ENCODE measurements at regions not wholly inside any gene's neighbourhood (a gene's known extent, or its start where the extent isn't known, plus 50 kb on each side); places are given as distances from the start of the nearest gene placed in this dataset.
"Not testable (repeated sequence)": the region's sequence is repeated elsewhere in the genome, so short reads cannot be mapped to it uniquely, and the experiment has no call there.

DNA sequence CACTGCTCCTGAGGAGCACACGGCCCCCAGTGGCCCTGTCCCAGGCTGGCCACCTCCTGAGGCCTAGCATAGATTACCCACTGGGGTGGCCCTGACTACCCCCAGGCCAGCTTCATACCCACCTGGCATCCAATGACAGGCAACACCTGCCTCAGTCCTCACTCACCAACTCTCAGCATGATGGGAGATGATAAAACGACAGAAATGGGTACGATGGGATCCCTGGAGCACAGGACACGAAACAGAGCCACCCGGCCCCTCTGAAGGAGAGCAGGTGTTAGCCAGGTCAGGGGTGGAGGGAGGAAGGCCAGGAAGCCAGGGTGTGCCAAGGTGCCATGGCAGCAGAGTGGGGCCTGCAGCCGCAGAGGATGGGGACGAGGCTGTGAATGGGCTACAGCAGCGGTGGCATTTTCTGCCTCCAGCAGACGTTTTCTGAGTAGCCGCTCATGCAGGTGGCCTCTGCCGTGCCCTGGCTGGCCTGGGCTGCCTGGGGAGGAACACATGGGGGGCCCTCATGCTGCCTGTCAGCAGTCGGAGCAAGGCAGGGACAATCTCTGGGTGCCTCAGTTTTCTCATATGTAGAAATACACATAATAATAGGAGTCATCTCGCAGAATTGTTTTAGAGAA lies 50.2 kb upstream of the FGF3 start:
- Mint-ChIP-seq H3K9me3 (no peaks in the 10 kb centered on the region), H3K4me3 (no peak overlapping the region), H3K27me3 (peaks cover 7 to 20% of the 10 kb centered on the region in 2 donors), H3K36me3 (no peaks in the 10 kb centered on the region), H3K27ac (no peak overlapping the region), H3K4me1 (ENCODE audit: low read depth in 2 of 2) (peaks cover 0 to 3% of the 10 kb centered on the region in 2 donors)
- DNase-seq (ENCODE audit: low spot score) (no peak), ATAC-seq (peak in 1 of 2 donors; percentile 7)

DNA sequence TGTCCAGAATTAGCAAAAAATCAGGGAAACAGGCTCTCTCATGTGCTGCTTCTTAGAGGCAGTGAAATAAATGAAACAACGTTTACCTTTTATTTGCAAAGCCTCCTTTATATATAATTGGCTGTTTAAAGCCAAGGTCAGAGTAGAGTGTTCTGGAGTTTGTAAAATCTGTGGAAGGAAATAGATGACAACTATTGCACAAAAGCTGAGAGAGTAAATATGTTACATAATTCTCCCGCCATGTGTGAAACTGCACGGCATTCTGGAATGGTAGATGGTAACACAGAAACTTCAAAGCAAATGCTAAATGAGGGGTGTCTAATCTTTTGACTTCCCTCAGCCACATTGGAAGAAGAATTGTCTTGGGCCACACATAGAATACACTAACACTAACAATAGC lies 51.5 kb upstream of the FGF3 start:
- DNase-seq (ENCODE audit: low spot score): no peak
- no peak for ATAC-seq
- peaks cover 7 to 14% of the 10 kb centered on the region in 2 donors for H3K27me3 Mint-ChIP-seq
- H3K27ac Mint-ChIP-seq: no peak overlapping the region
- H3K4me3 Mint-ChIP-seq: no peak overlapping the region
- no peaks in the 10 kb centered on the region for H3K36me3 Mint-ChIP-seq
- peaks cover 0 to 3% of the 10 kb centered on the region in 2 donors for H3K4me1 Mint-ChIP-seq (ENCODE audit: low read depth in 2 of 2)
- no peaks in the 10 kb centered on the region for H3K9me3 Mint-ChIP-seq

DNA sequence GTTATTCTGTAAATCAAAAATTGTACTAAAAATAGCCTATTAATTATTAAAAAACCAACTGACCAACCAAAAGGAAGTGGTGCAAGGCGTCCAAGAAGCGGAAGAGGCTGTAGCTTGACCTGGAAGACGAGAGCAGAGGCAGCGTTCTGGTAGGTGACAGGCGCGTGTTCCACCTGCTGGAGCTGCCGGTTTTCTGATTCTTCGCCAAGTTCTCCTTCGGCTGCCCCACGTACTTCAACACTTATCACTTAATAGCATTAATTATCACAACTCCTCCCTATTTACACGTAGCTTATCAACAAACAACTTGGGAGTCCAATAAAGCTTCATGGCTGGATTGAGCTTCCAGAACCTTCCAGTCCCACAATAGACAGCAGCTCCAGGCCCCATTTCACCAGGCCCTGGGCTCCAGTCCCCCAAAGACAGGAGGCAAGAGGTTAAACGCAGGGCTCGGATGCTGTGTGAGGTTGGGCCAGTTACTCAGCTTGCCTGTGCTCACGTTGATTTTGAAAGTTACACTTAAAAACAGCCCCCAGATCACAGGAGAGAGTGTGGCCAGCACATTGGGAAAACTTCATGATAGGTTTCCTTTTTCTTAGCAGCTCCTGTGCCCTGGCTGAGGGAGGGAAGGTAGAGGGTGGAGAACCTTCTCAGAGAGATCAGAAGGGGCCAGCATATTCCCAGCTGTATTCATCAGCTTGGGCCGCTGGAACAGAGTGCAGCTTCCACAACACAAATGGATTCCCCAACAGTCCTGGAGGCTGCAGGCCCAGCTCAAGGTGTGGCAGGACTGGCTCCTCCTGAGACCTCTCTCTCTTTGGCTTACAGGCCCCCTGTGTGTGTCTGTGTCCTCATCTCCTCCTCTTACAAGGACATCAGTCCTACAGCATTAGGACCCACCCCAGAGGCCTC lies 54.2 kb upstream of the FGF3 start:
- no peaks in the 10 kb centered on the region for H3K36me3 Mint-ChIP-seq
- H3K4me3 Mint-ChIP-seq: no peak overlapping the region
- peaks cover 7 to 12% of the 10 kb centered on the region in 2 donors for H3K27me3 Mint-ChIP-seq
- no peak for DNase-seq (ENCODE audit: low spot score)
- H3K9me3 Mint-ChIP-seq: no peaks in the 10 kb centered on the region
- no peak overlapping the region for H3K27ac Mint-ChIP-seq
- H3K4me1 Mint-ChIP-seq (ENCODE audit: low read depth in 2 of 2): peaks cover 0 to 3% of the 10 kb centered on the region in 2 donors
- no peak for ATAC-seq

DNA sequence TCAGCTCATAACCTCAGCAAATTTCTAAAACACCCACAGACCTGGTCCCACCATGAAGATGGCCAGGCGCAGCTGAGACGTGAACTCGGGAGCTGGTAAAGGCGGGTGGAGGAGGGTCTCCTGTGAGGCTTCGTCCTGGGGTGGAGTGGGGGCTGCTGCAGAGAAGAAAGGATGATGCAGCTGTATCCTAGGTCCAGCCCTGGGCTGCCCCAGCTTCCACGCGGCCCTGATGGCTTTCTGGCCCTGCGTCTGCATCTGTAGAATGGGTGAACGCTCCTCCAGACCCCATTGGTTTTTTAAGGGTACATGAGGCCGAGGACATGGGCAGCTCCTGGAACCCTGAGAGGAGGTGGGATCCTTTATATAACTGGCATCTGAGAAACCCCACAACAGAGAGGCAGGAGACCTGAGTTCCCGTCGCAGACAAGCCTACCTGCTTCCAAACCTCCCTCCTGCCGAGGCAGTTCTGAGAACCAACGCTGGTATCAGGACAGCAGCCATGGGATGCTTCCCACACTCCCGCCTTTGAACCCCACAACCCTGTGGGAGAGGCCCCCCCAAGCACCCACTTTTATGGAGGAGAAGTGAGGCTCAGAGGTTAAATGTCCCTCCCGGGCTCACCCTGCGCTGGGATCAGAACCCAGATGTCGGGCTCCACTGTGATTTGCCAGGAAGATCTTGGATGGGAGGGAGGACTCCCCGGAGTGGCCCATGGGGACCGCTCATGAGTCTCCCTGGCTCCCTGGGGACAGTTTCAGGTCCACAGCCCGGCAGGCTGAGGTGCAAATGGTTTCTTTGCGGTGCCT lies 55.2 kb upstream of the FGF3 start:
- Mint-ChIP-seq H3K9me3 (no peaks in the 10 kb centered on the region), H3K27ac (no peak overlapping the region), H3K36me3 (no peaks in the 10 kb centered on the region), H3K4me3 (no peak overlapping the region), H3K27me3 (peaks cover 3 to 7% of the 10 kb centered on the region in 2 donors), H3K4me1 (ENCODE audit: low read depth in 2 of 2) (peaks cover 0 to 3% of the 10 kb centered on the region in 2 donors)
- ATAC-seq (no peak), DNase-seq (ENCODE audit: low spot score) (peak; percentile 52)

DNA sequence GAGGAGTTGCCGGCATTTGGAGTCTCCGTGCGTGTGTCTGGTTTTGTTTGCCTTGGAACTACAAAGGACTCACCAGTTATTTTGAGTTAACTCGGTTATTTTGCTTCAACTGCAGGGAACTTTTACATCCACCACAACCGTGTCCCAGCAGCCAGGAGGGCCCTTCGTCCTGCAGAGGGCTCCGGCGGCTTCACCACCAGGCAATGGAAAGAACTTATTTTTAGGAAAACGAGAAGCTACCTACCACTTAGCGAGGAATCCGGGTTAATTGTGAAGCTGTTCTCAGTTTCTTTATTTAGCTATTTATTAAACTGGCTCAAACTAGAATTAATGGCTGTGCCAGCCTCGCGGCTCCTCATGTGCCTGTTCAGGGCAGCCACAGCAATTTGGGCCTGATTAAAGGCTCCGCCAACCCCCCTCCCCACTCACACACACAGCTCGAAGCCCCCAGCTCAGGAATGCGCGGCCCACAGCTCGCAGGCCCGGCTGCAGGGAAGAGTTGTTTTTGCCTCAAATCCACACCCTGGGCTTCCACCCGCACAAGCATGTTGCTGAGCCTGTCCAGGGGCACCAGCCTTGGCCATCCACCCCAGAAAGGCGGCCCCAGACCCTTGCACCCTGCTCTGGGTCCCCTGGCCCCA lies 55.9 kb upstream of the FGF3 start:
- no peaks in the 10 kb centered on the region for H3K36me3 Mint-ChIP-seq
- peaks cover 0 to 3% of the 10 kb centered on the region in 2 donors for H3K4me1 Mint-ChIP-seq (ENCODE audit: low read depth in 2 of 2)
- H3K27me3 Mint-ChIP-seq: peaks cover 2 to 7% of the 10 kb centered on the region in 2 donors
- H3K4me3 Mint-ChIP-seq: no peak overlapping the region
- H3K27ac Mint-ChIP-seq: no peak overlapping the region
- DNase-seq (ENCODE audit: low spot score): peak; percentile 50
- no peak for ATAC-seq
- no peaks in the 10 kb centered on the region for H3K9me3 Mint-ChIP-seq

DNA sequence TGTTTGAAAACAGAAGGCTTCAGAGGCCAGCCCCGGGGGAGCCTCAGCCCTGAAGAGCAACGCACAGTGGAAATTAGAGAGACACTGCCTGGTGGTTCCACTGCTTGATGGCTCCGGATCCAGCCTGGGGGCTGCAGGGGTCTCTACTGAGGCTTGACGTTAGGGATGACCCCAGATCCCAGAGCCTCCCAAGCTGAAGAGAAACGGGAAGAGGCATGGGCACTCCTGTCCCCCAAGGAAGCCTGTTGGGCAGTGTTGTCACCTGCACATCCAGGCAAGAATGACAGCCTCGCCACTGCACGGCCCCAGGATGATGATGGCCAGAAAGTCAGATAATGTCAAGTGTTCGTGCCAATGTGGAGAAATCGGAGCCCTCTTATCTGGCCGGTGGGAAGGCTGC lies 56.8 kb upstream of the FGF3 start:
- DNase-seq (ENCODE audit: low spot score) (peak; percentile 31), ATAC-seq (no peak)
- H3K27ac Mint-ChIP-seq: no peak overlapping the region
- H3K9me3 Mint-ChIP-seq: no peaks in the 10 kb centered on the region
- no peak overlapping the region for H3K4me3 Mint-ChIP-seq
- H3K4me1 Mint-ChIP-seq (ENCODE audit: low read depth in 2 of 2): peaks cover 0 to 3% of the 10 kb centered on the region in 2 donors
- H3K36me3 Mint-ChIP-seq: no peaks in the 10 kb centered on the region
- peaks cover 2 to 7% of the 10 kb centered on the region in 2 donors for H3K27me3 Mint-ChIP-seq

DNA sequence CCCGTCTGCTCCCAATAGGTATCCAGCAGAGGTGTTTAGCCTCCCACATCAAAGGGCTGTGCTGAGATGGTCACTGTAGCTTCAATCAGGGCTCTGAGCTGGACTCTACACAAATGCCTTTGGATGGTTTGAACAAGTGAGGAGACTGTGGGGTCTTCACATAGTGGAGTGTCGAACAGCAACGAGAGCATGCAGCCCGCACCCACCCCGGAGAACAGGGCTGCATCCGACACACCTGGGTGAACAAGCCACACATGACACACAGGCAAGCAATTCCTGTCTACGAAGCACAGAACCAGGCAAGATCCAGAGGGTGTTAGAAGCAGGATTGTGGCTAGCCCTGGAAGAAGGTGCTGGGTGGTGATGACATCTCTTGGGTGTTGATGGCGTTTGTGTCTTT lies 58.0 kb upstream of the FGF3 start:
- H3K9me3 Mint-ChIP-seq: no peaks in the 10 kb centered on the region
- DNase-seq (ENCODE audit: low spot score) (peak; percentile 28), ATAC-seq (no peak)
- H3K27ac Mint-ChIP-seq: no peak overlapping the region
- H3K36me3 Mint-ChIP-seq: no peaks in the 10 kb centered on the region
- H3K4me1 Mint-ChIP-seq (ENCODE audit: low read depth in 2 of 2): peaks cover 0 to 3% of the 10 kb centered on the region in 2 donors
- peaks cover 4 to 7% of the 10 kb centered on the region in 2 donors for H3K27me3 Mint-ChIP-seq
- H3K4me3 Mint-ChIP-seq: no peak overlapping the region

DNA sequence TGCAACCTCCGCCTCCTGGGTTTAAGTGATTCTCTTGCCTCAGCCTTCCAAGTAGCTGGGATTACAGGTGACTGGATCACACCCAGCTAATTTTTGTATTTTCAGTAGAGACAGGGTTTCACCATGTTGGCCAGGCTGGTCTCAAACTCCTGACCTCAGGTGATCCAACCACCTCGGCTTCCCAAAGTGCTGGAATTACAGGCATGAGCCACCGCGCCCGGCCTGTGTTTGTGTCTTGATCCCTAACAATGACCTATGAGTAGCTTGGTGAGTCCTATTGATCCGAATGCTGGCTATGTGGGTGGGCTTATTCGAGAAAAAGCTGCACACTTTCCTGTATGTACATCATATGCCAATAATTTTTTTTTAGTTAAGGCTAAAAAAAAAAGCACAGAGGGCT lies 58.5 kb upstream of the FGF3 start:
- not testable (repeated sequence) for H3K27ac Mint-ChIP-seq; H3K4me3 Mint-ChIP-seq; ATAC-seq; H3K4me1 Mint-ChIP-seq (ENCODE audit: low read depth in 2 of 2); DNase-seq (ENCODE audit: low spot score); H3K27me3 Mint-ChIP-seq; H3K36me3 Mint-ChIP-seq; H3K9me3 Mint-ChIP-seq

DNA sequence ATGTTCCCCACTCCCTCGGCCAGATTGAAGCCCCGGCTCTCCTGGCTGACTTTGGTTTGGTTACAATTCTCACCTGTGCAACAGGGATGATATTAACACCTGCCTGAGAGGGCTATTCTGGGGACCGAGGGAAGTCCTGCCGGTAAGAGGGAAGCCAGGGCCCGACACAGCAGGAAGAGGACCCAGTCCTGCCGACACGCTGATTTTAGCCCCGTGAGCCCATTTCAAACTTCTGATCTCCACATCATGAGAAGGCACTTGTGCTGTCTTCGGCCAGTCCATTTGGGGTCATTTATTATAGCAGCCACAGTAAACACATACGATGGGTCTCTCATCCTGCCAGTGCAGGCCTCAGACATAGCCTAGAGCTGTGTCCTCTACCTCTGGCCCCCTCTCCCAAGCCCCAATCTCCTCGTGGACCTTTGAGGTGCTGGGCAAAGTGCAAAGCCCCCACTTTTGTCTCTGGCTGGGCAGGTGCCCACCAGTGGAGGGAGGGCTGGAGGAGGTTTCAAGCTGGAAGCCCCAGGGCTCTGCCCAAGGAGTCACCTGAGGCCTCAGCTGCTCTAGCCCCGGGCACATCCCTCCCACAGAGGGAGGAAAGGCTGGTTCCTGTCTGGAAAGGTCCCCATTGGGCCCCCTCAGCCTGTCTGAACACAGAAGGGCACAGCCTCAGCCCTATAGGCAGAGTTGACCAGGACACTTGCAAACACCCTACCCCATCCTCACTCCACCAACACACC lies 59.1 kb upstream of the FGF3 start:
- Mint-ChIP-seq H3K9me3 (no peaks in the 10 kb centered on the region), H3K27me3 (peaks cover 4 to 7% of the 10 kb centered on the region in 2 donors), H3K36me3 (no peaks in the 10 kb centered on the region), H3K4me3 (no peak overlapping the region), H3K4me1 (ENCODE audit: low read depth in 2 of 2) (no peaks in the 10 kb centered on the region), H3K27ac (no peak overlapping the region)
- ATAC-seq (no peak), DNase-seq (ENCODE audit: low spot score) (peak; percentile 49)

DNA sequence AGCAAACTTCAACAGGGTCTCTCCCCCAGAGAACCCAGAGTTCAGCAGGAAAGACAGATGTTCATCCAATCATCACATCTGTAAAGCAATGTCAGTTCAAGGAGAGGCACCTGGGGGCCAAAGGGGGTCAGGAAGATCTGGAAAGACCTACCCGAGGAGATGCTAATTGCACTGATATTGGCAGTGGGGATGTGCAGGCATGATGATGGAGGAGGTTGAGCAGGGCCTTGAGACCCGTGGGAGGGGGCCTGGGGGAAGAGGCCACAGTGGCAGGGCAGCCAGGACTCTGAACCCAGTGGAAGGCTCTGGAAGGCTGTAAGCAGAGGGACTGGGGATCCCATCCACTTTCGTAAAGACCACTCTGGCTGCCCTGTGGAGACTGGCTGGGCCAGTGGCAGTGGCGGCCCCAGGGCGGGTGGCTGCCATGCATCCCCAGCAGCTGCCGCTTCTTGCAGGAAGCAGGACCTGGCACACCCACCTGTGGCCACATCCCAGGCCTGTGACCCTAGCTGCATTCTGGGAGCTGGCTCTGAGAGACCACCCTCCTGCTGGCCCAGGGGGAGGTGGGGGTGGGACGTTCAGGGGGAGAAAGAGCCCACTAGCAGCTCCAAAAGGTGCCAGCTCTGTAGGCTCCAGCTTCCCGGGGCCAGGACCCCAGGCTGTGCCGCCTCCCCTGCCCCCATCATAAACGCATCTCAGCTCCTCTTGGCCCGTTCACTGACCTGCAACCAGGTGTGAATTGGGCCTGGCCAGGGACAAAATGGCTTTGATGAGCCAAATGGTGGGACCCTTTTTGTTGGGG lies 59.9 kb upstream of the FGF3 start:
- Mint-ChIP-seq H3K27me3 (peaks cover 4 to 7% of the 10 kb centered on the region in 2 donors), H3K36me3 (no peaks in the 10 kb centered on the region), H3K27ac (no peak overlapping the region), H3K4me1 (ENCODE audit: low read depth in 2 of 2) (no peaks in the 10 kb centered on the region), H3K4me3 (no peak overlapping the region), H3K9me3 (no peaks in the 10 kb centered on the region)
- peak; percentile 56 for DNase-seq (ENCODE audit: low spot score)
- no peak for ATAC-seq

DNA sequence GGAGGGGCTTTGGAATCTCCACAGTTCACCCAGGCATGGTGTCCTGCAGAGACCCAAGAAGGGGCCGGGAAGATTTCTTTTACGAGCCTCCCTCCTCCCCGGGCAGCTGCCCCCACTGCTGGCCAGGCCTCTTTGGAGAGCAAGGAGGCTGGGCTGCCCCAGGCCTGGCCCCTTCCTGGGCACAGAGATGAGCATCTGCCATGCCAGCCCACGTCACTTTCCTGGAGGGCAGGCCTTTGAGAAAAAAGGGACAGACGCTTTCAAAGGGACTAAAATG lies 60.5 kb upstream of the FGF3 start:
- no peak for ATAC-seq
- DNase-seq (ENCODE audit: low spot score): peak; percentile 35
- Mint-ChIP-seq H3K36me3 (no peaks in the 10 kb centered on the region), H3K27me3 (peaks cover 4 to 7% of the 10 kb centered on the region in 2 donors), H3K9me3 (no peaks in the 10 kb centered on the region), H3K4me3 (no peak overlapping the region), H3K4me1 (ENCODE audit: low read depth in 2 of 2) (no peaks in the 10 kb centered on the region), H3K27ac (no peak overlapping the region)

DNA sequence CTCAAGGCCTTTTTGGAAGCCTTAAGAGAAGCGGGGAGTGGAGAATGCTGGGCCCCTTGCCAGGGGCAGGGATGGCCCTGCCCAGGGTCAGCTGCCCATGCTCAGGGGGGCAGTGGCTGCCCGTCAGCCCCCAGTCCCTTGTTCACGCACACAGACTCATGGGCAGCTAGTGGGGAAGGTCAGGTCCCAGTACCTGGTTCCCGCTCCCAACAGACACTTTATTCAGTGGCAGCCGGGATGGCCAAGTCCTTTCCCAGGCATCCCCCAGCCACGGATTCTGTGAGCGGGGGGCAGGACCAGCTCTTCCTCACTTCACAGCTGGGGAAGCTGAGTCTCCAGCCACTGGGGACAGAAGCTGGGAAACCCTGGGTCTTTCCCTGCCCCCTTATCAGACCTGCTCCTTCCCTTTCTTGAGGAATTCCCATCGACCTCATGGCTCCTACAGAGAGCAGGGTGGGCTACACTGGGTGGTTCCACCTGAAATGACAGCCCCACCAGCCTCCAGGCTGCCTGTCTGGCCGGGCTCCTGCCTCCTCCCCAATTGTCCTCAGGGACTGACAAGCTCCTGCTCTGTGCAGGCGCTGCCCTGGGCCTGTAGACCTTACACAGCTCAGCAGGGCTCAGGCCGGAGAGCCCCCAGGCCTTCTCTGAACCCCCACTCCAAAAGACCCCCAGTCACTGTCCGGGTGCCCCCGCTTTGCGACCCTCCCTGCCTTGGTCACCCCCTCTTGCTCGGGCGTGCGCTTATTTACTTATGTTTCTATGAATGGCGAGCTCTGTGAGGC lies 61.0 kb upstream of the FGF3 start:
- Mint-ChIP-seq H3K4me3 (no peak overlapping the region), H3K36me3 (no peaks in the 10 kb centered on the region), H3K27me3 (peaks cover 4 to 7% of the 10 kb centered on the region in 2 donors), H3K9me3 (no peaks in the 10 kb centered on the region), H3K4me1 (ENCODE audit: low read depth in 2 of 2) (no peaks in the 10 kb centered on the region), H3K27ac (no peak overlapping the region)
- ATAC-seq (no peak), DNase-seq (ENCODE audit: low spot score) (peak; percentile 49)
